GM21528 (cell line): ENCODE measurements at regions not wholly inside any gene's neighbourhood (a gene's known extent, or its start where the extent isn't known, plus 50 kb on each side); places are given as distances from the start of the nearest gene placed in this dataset.
A peak's percentile ranks its signal among the peaks of the same experiment; 100 is the strongest.
"Not testable (repeated sequence)": the region's sequence is repeated elsewhere in the genome, so short reads cannot be mapped to it uniquely, and the experiment has no call there.

Experiments used
- ATAC-seq: cut with Tn5 transposase; IDR thresholded peaks from one replicate; pipeline ENCODE4 v1.9.1; 2021; ENCODE audit warnings: mild to moderate bottlenecking, moderate library complexity; ENCODE audit not compliant: unreplicated experiment, low FRiP score

DNA sequence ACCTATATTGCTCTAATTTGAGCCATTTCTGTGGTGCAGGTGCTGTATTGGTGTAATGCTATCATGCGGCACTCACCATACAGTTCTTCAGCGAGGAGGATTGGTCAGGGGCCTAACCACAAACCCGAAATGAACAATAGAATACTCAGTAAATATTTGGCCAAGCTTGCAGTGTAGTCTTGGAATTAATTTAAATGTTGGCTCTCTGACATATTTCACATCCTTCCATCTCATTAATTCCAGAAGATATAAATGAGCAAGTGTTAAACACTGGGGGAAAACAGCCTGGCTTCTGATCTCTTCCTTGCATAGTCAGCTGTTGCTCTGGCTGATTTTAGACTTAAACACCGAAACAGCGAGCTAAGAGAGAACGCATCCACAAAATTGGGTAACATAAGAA lies 663.1 kb upstream of the GHITM start:
- ATAC-seq: no peak

DNA sequence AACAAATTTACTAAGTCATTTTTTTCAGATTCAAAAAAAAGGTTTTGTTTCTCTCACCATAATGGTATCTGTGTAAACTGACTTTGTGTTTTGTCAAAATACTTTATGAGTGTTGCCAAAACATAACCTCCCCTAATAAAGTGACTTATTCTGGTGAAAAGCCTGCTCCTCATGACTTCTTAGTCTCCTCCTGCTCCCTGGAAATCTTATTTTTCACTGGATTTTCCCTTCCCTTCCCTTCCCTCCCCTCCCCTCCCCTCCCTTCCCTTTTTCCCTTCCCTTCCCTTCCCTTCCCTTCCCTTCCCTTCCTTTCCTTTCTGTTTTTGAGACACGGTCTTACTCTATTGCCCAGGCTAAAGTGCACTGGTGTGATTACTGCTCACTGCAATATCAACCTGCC lies 650.1 kb upstream of the GHITM start:
- no peak for ATAC-seq

DNA sequence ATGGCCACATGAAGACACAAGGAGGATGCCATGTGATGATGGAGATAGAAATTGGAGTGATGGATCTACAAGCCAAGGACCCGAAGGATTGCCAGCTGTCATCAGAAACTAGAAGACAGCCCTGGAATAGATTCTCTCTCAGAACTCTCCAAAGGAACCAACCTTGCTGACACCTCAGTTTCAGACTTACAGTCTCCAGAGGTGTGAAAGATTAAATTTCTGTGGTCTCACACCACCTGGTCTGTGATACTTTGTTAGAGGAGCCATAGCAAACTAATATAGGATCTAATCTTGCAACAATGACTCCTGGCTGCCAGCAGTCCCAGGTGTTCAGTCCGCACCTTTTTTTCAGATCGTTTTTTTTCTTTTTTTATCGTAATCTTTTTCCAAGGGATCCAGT lies 647.3 kb upstream of the GHITM start:
- no peak for ATAC-seq

DNA sequence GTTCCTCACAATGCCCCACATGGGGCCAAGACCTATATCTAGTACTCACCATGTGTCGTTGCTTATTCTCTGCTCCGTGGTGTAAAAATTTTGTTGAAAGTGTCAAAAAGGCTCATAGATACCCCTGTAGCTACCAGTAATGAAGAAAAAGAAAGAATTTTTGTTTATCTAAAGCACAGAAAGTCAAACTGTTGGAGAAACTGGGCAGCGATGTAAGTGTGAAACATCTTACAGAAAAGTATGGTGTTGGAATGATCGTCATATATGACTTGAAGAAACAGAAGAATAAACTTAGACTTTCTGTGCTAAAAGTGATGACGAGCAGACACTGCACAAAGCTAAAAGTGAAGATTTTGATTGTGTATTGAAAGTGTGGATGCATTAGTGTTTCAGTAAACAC lies 626.6 kb upstream of the GHITM start:
- ATAC-seq: no peak

DNA sequence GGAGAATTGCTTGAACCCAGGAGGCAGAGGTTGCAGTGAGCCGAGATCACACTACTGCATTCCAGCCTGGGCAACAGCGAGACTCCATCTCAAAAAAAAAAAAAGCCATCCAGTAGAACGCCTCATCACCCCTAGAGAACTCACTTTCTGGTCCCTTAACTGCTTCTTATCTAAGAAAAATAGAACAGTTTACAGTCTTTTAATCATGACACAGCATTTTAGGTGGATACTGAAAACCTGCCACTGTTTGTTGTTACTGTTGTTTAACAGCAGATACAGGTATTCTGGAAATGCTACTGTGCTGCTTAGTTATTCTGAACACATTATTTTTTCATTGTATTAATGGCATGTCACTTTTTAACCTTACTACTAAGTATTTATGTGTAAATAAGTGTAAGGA lies 624.3 kb upstream of the GHITM start:
- no peak for ATAC-seq

DNA sequence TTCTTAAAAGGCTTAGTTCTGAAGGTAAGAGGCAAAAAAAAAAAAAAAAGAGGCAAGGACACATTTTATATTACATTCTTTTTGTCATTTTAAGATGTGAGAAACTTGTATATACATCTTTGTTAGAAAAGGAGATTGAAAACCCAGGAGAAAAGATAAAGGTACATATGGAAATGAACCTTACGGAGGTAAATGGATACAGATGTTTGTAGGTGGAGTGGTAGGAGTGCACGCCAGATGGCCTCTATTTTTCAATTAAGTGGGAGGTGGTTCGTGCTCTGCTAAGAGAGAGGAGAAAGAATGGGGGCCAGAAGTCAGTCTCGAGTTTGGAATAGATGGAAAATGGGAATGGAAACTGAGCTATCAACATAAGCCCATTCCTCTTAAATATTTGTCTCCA lies 622.5 kb upstream of the GHITM start:
- no peak for ATAC-seq

DNA sequence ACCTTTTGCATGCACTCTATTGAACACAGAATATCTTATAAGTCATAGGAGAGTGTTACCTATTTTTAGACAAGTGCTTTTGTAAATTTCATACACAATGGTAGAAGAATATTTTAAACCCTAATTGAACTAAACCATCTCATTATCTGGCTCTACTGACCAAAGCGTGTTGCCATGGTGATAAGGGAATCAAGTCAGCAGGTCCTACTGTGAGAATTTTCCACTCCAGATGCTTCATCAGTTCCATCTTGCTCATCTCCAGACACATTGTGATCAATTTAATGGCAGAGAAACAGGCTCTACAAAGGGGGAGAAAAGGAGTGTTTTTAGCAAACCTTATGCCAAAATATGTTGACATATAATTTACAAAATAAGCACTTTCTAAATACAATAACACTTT lies 621.9 kb upstream of the GHITM start:
- no peak for ATAC-seq

DNA sequence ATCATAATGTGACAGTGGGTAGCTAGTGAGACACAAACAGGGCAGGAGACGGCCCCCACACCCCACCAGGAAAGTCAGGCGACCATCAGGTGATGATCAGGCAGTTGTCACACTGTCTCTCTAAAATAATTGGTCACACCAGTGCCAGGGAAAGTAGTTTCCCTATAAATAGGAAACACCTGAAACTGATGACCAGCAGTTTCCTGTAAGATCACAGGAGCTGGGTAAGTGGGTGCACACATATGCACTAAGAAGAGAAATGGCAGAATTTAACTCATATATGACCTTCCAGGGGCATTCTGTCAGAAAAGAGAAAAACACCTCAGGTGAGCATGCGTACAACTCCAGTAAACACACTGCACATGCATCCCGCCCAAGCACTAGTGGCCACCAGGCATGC lies 620.5 kb upstream of the GHITM start:
- no peak for ATAC-seq

DNA sequence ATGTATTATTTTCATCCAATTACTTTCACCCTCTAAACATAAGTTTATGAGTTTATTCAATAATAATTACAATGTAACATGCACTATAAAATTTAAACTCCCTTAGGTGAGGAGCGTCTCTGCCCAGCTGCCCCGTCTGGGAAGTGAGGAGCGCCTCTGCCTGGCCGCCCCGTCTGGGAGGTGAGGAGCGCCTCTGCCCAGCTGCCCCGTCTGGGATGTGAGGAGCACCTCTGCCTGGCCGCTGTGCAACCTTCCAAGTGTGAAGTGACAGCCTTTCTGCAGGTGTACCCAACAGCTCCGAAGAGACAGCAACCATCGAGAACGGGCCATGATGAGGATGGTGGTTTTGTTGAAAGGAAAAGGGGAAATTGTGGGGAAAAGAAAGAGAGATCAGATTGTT lies 618.9 kb upstream of the GHITM start:
- ATAC-seq: not testable (repeated sequence)

DNA sequence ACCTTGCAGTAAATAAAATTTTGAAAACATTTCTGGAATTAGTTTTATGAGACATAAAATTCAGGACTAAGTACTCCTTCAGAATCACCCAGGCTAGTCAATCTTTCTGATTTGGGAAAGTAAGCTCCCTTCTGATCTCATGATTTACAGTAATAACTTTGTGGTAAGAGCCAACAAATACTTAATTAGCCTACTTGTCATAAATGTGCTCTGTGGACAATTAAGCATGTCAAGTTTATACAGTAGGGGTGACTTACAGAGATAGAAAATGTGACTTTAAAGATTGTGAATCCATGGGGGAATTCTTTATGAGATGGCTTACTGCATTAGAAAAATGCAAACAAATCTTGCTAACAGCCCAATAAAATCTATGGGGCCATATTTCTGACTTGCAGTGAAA lies 616.9 kb upstream of the GHITM start:
- ATAC-seq: no peak

DNA sequence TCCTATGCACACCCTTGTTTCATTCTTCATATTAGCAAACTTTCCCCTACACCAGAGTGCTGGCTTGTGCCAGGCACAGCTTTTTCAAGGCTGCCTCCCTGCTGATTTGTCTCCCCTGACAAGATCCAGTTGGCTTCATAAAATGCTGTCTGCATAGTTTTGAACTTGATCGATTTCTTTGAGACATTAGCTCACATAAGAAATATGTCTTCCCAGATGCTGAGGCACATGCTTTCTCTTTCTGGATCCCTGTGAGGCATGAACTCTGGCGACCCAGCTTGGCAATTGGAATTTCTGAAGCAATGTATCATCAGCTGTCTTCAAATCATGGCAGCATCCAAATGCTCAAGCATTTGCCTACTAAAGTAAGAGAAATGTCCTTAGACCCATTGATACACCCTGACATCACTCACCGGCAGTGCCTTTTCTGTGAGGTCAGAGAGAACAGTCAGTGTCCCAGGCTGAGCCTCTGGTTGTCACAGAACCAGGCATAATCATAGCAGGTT lies 616.4 kb upstream of the GHITM start:
- ATAC-seq: no peak

DNA sequence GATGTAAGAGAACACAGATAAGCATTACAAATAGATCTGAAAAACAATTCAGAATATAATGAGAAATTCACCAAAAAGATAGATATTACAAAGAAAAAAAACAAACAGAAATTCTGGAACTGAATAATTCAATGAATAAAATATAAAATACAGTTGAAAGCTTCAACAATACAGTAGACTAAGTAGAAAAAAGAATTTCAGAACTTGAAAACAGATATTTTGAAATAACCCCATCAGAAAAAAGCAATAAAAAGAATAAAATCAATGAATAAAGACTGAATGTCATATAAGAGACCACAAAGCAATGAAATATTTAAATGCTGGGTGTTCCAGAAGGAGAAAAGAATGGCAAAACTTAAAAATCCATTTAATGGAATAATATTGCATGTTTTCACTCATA lies 611.4 kb upstream of the GHITM start:
- ATAC-seq: no peak

DNA sequence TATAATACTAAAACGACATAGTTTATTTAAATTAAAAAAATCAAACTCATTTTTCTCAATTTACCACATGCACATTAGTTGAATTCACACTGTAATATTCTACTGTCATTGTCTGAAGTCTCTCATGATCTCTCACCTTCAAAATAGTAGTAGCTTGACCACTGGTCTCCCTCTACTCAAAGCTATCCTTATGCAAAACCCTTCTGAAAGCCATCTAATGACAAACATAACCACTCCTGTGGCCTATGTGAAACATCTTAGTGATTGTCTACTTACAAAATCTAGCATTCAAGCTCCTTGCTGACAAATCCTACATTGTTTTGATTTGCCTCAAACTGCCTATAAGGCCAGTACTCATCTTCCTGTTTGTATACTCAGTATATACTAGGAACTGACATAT lies 606.0 kb upstream of the GHITM start:
- ATAC-seq: no peak

DNA sequence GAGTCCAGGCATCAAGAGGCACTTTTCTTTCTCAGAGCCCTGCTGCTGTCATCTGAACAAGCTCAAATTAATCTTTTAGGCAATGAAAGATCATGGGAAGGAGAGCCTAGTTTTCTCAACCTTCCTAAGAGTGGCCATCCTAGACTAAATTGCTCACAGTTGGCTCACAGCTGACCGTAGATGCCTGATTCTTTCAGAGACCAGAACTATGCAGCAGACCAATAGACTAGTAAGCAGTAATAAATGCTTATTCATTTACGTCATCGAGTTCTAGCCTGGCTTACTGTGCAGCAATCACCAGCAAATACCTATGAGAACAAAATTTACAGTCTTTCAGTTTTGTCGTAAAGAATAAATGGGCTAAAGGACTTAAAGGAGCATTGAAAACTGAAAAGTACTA lies 602.9 kb upstream of the GHITM start:
- ATAC-seq: no peak

DNA sequence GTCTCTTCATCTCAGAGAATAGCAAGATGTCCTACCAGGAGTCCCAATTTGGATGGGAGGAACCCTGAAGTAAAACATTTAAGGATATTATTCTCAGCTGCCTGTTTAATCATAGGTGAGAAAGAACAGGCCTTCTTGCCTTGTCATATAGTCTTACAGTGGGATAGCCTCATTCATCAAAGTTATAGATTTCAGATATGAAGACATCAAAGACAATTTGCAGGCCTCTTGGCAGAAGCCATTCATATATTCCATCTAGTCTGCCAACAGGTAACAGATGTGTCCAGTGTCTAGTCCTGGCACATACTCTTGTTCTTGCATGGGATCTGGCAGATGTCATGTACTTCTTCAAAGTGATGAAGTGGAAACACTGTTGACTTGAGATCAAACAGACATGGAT lies 601.3 kb upstream of the GHITM start:
- ATAC-seq: no peak

DNA sequence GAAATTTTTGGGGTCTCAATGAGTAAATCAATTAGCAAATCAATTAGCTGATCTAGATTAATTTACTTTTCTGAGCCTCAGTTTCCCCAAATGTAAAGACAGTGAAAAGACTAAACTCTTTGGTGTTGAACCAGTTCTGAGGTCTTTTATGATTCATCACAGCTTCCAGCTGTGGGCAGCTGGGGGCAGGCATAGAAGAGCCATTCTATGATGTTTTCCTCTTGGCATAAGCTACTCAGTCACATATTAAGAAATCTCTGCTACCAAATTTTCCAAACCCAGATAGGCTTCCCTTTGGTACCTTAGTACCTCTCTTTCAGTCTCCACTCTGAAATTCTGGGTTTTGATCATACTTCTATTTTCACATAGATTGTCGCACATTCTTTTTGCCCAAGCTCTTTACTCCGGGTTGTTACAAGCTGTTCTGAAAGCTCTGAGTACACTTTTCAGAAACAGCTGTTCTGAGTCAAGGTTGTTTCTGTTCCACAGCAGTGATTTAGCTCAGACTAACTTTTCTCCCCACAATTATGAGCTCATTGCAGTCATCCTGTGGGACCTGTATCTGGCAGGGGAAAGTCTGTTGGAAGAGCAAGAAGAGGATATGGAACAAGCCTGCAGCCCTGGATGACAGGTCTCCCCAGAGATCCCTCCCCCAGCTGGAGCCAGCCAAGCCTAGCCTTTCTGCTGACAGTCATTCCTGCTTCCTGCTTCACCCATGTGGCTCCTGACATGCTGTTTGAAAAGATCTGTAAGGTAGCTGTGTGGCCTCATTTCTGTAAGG lies 599.6 kb upstream of the GHITM start:
- ATAC-seq: peak; percentile 56

DNA sequence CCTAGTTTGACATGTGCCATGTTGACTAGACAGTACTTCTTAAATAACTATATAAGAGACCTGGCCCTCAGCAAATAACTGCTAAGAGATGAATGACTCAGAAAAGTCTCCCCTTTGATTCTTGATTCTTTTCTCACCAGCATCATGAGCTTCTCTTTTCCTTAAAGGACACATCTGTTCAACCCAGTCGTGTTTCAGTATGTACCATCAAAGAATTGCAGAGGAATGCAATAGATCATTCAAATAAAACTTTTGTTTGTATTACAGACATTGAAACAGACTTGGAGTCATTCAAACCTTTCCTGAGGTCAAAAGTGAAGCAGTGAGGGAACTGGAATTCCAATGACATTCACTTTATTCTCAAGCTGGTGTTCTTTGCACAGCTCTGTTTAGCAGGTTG lies 598.3 kb upstream of the GHITM start:
- ATAC-seq: no peak

DNA sequence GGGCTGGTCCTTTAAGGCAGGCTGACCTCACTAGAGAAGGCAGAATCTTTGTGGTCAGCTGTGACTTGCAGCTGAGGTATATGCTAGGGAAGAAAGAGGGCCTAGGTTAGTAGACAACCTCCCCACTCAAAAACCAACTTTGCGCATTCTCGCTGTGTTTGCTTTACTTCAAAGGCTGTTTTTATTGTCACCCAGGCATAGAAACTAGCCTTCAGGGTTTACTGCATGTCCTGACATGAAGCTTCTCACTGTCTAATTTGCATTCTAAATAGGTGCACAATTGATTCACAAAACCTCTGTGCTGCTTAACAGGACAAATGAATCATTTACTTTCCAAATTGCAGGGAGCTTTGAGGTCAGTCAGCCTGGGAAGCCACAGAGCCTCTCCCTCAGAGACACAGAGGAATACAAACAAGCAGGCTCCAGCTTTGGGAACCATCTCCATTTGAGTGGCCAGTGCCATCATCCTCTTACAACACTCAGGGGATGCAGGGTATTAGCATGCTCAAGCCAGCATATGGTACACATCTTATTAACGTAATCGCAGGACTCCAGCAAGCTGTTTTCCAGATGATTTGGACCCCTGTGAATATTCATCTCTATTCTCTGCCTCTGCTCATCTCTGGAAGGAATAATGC lies 596.4 kb upstream of the GHITM start:
- ATAC-seq: peak; percentile 45

DNA sequence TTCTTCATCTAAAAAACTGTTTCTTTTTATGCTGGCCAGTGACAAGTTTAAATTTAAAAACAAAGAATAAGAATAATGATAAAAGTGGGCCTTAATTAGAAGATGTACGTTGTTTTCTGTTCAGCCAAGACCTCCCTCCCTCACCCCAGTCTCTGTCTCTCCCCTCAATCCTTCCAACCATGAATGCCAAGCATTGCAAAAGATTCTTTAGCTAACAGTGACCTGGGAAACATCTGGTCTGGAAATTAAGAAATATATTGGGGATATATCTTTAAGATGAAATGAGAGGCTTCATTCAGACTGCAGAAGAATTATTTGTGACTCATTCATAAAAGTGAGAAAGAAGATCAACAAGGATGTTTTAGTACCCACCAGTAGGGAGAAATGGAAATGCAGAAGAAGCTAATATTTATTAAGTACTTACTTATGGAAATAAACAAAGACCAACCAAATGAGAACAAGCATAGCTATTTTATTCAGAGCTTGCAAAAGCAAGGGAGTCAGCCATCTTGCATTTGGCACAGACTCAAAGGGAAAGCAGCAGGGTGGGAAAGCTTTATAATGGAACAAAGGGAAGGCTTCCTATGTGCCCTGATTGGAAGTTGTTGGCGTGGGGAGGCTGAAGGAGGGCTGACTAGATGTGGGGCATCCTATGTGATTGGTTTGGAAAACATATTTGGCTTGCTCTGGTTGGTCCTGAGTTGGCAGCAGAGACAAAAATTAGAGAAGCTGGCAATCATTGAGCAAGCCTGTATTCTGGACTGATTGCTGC lies 595.4 kb upstream of the GHITM start:
- ATAC-seq: no peak

DNA sequence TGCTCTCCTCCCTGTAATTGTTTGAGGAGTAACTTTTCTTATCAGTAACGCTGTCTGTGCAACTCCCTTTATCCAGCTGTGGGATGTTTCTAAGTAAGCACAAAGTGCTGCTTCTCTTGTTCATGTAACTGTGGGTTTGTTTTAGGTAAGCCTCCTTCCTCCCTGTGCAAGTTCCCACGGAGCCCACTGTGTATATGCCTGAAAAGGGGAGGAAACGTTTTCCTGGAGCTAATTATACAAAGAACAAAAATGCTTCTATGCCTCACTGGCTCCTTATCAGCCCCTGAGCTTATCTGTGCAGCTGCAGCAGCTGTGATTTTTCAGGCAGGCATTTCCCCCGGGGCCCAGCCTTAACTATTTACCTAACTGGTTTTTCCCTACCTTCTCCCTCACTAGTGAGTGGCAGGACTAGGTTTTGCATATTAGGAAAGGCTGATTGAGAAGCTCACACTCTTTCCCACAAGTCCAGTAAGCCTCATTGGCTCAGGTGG lies 593.4 kb upstream of the GHITM start:
- no peak for ATAC-seq

DNA sequence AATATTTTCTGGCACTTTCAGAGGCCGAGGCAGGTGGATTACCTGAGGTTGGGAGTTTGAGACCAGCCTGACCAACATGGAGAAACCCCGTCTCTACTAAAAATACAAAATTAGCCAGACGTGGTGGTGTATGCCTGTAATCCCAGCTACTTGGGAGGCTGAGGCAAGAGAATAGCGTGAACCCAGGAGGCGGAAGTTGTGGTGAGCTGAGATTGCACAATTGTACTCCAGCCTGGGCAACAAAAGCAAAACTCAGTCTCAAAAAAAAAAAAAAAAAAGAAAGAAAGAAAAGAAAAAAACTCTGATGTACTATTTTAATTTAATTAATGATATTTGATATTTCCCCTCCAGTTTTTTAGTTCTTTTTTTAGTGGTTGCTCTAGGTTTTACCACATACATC lies 588.1 kb upstream of the GHITM start:
- not testable (repeated sequence) for ATAC-seq
